GDM1 (cell line): ENCODE measurements at regions not wholly inside any gene's neighbourhood (a gene's known extent, or its start where the extent isn't known, plus 50 kb on each side); places are given as distances from the start of the nearest gene placed in this dataset.
"Not testable (repeated sequence)": the region's sequence is repeated elsewhere in the genome, so short reads cannot be mapped to it uniquely, and the experiment has no call there.

Experiments used
- DNase-seq: peaks from one replicate; lab custom pipeline; 2025; lab: John Stamatoyannopoulos, UW

DNA sequence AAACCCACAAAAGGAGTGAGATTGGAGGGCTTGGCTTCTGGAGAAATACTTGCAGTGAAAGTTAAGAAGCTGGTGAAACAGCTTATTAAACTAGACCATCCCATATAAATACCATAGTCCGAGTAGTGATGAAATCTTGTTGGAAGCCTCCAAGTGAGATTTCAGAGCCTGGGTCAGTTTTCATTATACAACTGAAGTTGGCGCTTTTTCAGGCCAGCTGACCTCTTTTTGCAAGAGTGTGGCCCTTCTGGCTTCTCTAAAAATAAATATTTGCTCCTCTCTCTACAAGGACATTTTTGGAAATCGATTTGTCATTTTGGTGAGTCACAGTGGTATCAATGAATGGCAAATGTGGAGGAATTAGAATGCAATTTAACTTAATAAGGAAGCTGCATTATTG is 51.2 kb upstream of the THRB start:
- DNase-seq: no peak

DNA sequence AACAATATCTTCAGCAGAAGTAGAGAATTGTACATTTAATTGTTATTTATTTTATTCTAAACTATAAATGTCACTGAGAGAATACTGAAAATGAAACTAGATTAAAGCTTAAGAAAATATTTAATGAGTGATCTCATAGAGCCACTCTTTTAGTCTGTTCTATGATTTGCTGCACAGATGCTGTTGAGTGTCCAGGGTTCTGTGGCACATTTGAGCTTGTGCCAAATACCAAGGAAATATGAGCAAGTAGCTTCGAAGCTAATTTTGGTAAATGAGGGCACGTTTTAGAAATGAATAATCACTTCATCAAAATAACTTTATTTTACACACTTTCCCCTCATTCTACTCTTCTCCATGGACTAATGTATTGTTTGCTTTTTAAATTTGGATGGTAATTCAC is 53.6 kb upstream of the THRB start:
- no peak for DNase-seq

DNA sequence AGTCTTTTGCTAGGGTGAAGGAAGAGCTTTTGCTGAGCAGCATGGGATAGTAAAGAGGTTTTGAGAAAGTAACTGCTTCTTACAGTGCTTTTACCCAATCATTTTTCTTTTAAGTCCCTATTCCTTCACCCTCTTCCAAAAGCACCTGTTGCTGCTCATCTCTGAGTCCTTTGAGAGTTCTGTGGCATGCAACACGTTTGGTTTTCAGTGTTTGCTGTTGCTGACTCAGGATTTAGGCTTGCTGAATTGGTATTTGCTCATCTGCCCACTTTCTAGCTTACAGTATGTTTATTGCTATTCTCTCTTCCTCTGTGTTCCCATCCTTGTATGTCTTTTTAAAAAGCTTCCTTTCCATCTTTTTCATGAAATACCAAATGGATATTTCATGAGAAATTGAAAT is 55.9 kb upstream of the THRB start:
- no peak for DNase-seq

DNA sequence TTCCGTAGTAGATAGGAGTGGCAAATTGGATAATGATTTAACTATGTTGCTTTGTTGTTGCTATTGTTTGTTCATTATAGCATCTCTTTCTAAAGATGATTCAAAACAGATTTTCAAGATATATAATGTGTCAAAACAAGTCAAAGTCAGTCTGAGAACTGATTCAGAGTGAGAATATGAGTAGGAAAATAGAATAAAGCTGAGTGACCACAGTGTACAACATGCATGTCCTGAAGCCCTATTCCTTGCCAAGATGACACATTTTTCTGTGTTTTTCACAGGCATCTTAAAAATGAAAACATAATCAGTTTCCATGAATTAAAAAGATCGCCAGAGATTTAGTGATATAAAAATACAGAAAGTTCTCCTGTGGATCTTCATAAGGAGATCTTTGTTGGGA is 57.0 kb upstream of the THRB start:
- no peak for DNase-seq

DNA sequence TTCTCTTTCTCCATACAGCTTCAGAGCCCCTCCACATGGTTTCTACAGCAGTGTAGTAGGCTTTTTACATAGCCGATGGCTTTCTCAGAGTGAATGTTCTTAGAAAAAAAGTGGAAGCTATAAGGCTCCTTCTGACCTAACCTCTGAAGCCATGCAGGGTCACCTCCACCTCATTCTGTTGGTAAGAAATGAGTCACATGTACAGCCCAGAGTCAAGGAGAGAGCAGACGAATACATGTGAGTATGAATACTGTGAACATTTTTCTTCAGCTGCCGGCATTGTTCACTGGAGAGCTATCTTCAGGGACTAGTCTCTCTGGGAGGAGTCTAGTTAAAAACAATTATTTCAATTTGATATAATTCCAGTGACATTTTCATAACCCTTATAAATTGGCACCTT is 68.2 kb upstream of the THRB start:
- no peak for DNase-seq

DNA sequence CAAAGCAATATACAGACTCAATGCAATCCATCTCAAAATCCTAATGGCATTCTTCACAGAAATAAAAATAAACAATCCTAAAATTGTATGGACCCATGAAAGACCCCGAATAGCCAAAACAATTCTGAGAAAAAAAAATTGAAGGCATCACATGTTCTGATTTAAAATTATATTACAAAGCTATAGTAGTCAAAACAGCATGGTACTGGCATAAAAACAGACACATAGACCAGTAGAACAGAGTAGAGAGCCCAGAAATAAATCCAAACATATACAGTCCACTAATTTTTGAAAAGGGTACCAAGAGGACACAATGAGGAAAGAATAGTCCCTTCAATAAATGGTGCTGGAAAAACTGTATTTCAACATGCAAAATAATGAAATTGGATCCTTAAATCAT is 70.4 kb upstream of the THRB start:
- DNase-seq: no peak

DNA sequence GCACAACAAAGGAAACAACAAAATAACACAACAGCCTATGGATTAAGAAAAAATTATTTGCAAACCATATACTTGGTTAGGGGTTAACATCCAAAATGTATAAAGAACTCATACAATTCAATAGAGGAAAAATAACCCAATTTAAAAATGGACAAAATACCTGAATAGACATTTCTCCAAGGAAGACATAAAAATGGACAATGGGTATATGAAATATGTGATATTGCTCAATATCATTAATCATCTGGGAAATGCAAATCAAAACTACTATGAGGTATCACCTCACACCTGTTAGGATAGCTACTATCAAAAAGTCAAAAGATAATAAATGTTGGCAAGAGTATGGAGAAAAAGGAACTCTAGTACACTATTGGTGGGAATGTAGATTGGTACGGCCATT is 71.0 kb upstream of the THRB start:
- no peak for DNase-seq

DNA sequence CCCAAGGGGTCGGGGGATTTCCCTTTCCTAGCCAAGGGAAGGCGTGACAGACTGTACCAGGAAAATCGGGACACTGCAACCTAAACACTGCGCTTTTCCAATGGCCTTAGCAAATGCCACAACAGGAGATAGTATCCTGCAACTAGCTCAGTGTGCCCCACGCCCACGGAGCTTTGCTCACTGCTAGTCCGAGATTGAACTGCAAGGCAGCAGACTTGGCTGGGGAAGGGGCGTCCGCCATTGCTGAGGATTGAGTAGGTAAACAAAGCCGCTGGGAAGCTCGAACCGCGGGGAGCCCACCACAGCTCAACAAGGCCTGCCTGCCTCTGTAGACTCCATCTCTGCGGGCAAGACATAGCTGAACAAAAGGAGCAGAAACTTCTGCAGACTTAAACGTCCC is 72.3 kb upstream of the THRB start:
- DNase-seq: no peak

DNA sequence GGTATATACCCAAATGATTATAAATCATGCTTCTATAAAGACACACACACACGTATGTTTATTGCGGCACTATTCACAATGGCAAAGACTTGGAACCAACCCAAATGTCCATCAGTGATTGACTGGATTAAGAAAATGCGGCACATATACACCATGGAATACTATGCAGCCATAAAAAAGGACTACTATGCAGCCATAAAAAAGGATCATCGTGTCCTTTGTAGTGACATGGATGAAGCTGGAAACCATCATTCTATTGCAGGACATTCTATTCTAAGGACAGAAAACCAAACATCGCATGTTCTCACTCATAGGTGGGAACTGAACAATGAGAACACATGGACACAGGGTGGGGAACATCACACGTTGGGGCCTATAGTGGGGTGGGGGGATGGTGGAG is 77.8 kb upstream of the THRB start:
- DNase-seq: not testable (repeated sequence)

DNA sequence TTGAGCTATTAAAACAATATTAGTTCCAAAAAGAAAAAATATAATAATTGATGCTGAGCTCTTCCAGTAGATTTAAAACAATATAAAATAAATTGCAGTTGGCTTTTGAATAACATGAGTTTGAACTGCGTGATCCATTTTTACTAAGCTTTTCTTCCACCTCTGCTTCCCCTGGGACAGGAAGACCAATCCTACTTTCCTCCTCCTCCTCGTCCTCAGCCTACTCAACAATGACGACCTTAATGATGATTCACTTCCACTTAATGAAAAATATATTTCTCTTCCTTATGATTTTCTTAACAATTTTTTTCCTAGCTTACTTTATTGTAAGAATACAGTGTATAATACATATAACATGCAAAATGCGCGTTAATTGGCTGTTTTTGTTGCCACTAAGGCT is 78.9 kb upstream of the THRB start:
- DNase-seq: no peak

DNA sequence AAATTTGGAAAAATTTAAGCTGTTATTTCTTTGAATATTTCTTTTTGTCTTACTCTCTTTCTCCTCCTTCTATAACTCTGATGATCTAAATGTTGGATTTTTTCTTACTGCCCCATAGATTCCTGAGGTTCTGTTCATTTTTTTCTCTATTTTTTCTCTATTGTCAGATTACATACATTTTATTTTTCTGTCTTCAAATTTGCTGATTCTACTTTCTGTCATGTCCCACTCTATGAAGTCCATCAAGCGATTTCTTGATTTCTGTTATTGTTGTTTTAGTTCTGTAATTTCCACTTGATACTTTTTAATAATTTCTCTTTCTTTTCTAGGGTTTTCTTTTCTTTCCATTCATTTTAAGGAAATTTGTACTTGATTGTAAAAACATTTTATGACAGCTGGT is 83.7 kb upstream of the THRB start:
- DNase-seq: no peak

DNA sequence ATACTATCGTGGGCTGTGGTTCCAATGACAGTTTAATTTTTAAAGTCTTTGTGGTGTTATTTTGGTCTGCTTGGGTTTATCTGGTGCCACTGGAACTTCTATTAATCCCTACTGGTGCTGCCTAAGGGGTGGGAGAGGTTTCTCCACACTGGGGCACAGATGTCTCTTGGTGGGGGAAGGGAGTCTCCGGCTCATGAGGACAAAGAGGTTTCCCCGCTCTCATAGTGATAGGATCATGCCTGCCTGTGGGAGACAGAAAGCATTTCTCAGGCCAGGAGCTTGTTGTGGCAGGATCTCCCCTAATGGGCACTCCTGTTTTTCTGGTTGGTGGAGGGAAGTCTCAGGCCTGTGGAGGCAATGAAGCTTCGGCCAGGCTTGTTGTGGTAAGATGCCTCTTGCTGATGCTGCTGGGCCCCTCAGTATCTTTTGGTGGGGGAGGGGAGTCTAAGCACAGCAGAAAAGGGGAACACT is 84.3 kb upstream of the THRB start:
- no peak for DNase-seq

DNA sequence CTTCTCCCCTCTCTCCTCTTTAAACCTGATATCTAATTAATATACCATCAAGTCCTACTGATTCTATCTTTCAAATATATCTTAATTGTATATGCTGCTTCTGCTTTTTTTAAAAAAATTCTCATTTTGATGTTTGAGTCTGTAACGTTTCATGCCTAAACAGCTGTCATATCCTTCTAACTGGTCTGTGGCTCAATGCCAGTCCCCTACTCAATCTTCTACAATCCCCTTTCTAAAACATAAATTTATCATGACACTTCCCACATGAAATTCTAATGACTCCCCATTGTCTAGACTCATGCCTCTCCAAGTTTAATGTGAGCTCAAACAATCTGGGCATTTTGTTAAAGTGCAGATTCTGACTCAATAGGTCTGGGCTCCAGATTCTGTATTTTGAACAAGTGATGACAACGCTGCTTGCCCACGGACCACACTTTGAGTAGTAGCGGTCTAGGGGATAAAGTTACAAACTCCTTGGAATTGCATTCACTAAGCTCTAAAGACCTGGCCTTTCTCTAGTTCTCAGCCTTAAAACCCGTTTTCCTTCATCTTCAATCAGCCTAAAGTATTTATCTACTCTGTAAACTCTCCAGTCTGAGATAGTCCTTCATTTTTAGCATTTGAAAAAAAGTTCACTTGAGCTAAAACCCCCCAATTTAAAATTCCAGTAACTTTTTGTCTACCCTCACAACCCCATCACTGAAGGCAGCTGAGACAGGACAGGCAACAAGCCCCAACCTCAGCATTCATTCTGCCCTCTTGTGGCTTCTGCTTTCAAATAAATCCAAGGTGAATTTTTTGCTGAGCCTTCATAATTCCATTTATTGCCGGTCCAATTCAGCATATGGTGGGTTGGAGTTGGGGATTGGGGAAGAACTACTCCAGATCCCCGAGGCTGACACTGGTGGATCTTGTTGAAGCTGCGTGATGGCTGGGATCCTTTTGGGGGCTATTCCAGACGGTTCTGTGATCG is 88.1 kb upstream of the THRB start:
- DNase-seq: no peak

DNA sequence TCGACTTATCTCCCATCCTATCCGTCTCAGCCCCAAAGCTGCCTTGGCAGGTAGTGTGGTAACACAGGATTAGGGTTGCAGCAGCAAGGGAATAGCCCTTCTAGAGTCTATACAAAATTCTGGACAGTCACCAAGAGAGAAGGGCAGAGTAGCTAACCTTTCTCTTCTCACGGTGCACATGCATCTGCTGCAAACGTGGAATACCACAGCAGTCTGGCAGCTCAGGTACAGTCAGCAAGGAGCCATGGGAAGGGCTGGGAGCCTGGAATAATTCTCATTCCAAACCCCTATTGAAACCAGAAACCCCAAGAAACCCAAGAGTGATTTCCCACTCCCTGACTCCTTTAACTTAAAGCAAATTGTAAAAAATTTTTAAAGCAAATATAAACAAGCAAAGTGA is 92.3 kb upstream of the THRB start:
- DNase-seq: no peak

DNA sequence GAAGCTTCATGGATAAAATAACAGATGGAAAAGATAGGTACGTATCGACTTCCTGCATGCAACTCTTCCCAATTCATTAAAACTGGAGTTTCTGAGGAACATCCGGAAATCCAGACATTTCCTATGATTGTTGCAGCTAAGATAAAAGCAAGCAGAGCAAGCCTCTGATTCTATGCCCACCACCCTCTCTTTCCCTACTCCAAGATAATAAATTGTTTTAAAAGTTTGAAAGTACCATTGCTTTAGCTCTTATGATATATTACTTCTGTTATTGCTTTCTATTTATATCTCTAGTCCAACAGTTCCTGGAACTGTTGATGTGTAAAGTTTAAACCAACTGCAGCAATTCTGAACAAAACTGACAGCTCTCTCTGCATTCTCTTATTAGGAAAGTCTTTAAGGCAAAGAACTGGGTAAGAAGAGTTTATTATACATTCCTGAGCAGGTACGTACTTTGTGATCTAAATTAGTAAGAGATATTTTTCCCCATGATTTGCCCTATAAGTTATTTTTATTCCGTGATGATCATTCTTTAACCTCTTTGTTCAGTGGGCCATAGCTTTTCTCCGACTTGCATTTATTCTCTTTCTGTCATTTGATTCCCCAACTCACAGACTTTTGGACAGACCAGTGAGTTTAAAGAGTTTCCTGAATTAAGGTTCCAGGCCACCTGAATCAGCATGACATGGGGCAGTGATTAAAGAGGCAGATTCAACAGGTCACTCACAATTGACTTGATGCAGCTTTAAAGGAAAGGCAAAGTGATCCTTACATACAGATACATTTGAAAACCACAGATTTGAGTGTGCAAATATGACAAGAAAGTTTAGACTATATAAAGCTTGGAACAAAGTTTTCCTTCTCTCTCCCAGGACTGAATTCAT is 94.2 kb upstream of the THRB start:
- DNase-seq: no peak

DNA sequence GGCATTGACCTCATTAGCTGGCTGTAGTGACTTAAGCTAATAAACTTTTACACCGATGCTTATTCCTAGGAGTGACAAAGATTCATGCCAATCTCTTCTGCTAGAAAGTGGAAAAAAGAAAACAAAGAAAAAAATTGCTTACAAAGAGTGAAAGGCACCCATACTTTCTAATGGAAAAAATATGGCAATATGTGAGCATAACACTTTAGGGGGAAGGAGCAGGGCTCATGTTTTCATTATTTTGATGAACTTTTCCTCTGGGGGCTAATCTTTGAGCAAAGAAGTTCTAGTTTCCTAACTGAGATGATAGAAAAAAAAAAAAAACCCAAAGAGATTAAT is 94.8 kb upstream of the THRB start:
- no peak for DNase-seq

DNA sequence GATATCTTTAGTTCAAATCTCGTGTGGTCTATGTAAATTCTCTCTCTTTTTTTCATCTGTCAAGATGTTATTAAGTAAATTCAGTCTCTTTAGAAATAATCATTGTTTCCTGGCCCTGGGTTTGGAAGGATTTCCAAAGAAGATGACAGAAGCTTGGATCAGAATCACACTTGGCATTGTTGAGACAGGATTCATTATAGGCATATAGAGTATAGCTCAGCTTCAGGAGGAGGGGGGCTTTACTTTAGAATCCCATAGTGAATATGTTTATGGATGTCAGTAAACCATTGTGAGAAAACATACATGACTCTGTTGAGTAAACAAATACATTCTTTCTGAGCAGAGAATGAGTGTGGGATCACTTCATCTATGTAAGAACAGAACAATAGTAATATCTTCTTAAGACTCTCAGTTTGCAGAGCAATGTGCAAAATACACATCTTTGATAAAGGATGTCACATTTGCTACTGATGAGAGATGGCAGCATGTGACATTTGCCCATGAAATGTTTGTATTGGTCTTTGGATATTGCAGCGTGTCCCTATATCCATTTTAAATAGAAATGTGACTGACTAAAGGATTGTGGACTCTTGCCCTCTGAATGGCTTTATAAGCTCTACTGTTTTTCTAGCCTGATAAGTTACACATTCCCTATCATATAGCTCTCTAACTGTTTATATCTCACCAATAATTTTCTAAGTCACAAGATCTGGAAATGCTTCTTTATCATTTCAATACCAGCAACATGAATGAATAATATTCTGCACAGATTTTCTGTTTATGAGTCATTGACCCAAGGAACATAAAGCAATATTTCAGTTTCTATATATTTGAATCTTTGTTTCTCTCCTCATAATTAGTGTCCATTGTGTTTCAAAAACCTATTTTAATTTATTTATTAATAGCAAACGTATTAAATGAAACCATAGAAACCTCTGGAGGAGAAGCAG is 95.6 kb upstream of the THRB start:
- no peak for DNase-seq

DNA sequence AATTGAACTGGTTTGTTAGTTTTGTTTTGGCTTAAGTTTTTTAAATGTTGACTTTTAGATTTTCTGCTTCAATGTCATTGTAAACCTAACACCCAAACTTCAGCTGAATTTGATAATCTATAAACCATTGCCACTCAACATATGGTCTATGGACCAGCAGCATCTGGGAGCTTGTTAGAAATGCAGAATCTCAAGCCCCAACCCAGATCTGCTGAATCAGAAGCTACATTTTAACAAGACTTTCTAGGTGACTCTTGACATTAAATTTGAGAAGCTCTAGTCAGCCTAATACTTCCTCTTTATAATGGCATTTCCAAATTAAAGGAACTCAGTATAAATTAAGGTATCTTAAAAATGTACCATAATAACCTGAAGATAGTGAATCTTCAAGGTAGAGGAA is 96.5 kb upstream of the THRB start:
- DNase-seq: no peak

DNA sequence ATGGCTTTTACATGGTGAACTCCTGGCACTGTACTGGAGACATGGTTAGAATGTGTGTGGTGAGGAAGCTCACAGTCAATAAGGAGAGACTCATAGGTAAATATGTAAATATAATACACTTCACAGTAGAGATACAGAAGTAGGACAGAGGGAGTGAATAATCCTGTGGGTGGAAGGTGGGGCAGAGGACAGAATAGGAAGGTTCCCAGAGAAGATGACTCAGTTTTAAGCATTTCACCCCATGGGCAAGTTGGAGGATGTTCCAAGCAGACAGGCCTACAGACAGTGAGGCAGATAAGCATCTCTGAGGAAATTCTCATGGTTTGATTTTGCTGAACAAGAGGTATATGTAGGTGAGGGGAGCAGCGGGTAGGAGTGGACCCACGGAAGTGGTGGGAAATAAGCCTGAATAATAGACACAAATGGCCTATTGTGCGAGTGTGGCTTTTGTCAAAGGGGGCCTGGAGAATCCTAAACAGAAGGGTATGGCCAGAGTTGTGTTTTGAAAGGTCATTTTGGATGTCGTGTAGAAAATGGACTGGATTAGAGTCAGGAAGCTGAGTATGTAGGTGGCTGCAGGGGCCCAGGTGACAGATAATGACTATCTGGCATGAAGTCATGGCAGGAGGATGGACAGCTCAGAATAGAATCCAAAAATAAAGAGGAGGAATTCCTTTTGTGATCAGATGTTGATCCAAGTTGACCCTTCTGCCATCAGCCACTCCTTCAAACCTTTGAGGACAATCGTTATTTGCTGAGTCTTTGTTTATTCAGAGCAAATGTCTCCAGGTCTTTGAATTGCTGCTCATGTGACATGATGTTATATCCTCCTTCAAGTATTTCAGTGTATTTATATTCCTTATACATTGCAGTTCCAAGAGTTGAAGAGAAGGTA is 97.3 kb upstream of the THRB start:
- no peak for DNase-seq

DNA sequence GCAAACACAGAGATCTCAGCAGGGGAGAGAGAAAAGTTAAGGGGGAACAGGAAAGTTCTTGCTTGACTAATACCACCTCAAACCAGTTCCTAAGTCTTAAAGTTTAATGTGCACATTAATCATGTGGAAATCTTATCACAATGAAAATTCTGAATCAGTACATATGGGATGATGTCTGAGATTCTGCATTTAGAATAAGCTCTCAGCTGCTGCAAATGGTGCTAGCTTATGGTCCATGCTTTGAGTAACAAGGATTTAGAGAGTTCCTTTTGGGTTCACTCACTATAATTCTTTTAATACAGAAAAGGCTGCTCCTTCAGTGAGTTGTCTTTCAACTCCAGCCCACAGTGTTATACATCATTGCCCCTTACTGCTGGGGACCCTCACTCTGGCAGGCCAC is 99.5 kb upstream of the THRB start:
- DNase-seq: no peak

DNA sequence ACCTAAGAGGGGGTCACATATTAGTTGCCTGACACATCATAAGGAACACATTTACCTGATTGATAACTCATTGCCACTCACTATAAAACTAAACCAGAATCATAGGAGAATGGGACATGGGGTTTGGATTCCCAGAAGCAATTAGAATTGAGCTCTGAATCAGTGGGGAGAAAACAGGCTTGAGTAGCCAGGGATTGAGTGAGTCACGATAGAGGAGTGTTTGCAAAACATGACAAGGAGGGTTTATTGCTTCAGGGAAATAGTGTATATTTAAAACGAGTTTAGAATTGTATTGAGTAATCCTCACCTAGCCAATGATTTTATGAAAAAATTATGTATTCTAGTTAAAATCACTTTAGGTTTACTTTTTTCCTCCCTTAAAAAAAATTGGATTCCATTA is 101.1 kb upstream of the THRB start:
- DNase-seq: no peak
